Esophagus muscularis mucosa (tissue), 3 donors: ENCODE measurements at regions not wholly inside any gene's neighbourhood (a gene's known extent, or its start where the extent isn't known, plus 50 kb on each side); places are given as distances from the start of the nearest gene placed in this dataset.

ENCODE experiments used
- CTCF ChIP-seq, 3 experiments: fragments of 200-600 bp in 2 of 3; fragments of 450-650 bp in 1 of 3; sonication (generic) in 2 of 3; IDR thresholded peaks; one replicate each; pipeline ENCODE4 v1.5.1; 2017 to 2019; ENCODE audit warnings: antibody characterized with exemption in 3 of 3, mild to moderate bottlenecking in 2 of 3, moderate library complexity in 1 of 3
- EP300 ChIP-seq: sonication (generic); formaldehyde crosslinking; IDR thresholded peaks from one replicate; pipeline ENCODE4 v1.6.1; 2017; ENCODE audit warnings: antibody characterized with exemption

GRCh38 chr1:193404236-193404635 is 217.8 kb upstream of the B3GALT2 start:
- TF ChIP-seq EP300 (no peak), CTCF (IDR thresholded peaks at IDR 0.05) (no peak)
